HG02759 (cell line): ENCODE measurements at regions not wholly inside any gene's neighbourhood (a gene's known extent, or its start where the extent isn't known, plus 50 kb on each side); places are given as distances from the start of the nearest gene placed in this dataset.
"Not testable (repeated sequence)": the region's sequence is repeated elsewhere in the genome, so short reads cannot be mapped to it uniquely, and the experiment has no call there.

ENCODE experiments used
- ATAC-seq: cut with Tn5 transposase; IDR thresholded peaks from one replicate; pipeline ENCODE4 v1.9.1; 2021; ENCODE audit warnings: mild to moderate bottlenecking, moderate library complexity; ENCODE audit not compliant: unreplicated experiment

GRCh38 chr15:24300804-24301368, 374.7 kb upstream of the NPAP1 start:
- ATAC-seq: not testable (repeated sequence)

- not testable (repeated sequence) for ATAC-seq
Observed at GRCh38 chr15:24301999-24302398, 373.6 kb upstream of the NPAP1 start.

- ATAC-seq: not testable (repeated sequence)
Observed at GRCh38 chr15:24304747-24305146, 370.8 kb upstream of the NPAP1 start.

- ATAC-seq: not testable (repeated sequence)
Observed at GRCh38 chr15:24305643-24306042, 369.9 kb upstream of the NPAP1 start.

GRCh38 chr15:24309700-24310099, 365.9 kb upstream of the NPAP1 start:
- ATAC-seq: not testable (repeated sequence)

GRCh38 chr15:24311692-24312091, 363.9 kb upstream of the NPAP1 start:
- not testable (repeated sequence) for ATAC-seq

- ATAC-seq: not testable (repeated sequence)
Observed at GRCh38 chr15:24316326-24316725, 359.2 kb upstream of the NPAP1 start.

- ATAC-seq: no peak
Observed at GRCh38 chr15:24318981-24319380, 356.6 kb upstream of the NPAP1 start.

GRCh38 chr15:24324096-24324495, 351.5 kb upstream of the NPAP1 start:
- not testable (repeated sequence) for ATAC-seq

GRCh38 chr15:24326513-24326912, 349.1 kb upstream of the NPAP1 start:
- not testable (repeated sequence) for ATAC-seq

GRCh38 chr15:24331964-24332363, 343.6 kb upstream of the NPAP1 start:
- not testable (repeated sequence) for ATAC-seq

- ATAC-seq: not testable (repeated sequence)
Observed at GRCh38 chr15:24341876-24342275, 333.7 kb upstream of the NPAP1 start.

- ATAC-seq: not testable (repeated sequence)
Observed at GRCh38 chr15:24352777-24353176, 322.8 kb upstream of the NPAP1 start.

GRCh38 chr15:24381103-24381502, 294.5 kb upstream of the NPAP1 start:
- not testable (repeated sequence) for ATAC-seq

GRCh38 chr15:24385258-24385657, 290.3 kb upstream of the NPAP1 start:
- not testable (repeated sequence) for ATAC-seq

- ATAC-seq: no peak
Observed at GRCh38 chr15:24394303-24394702, 281.3 kb upstream of the NPAP1 start.

- not testable (repeated sequence) for ATAC-seq
Observed at GRCh38 chr15:24412649-24413048, 262.9 kb upstream of the NPAP1 start.

- not testable (repeated sequence) for ATAC-seq
Observed at GRCh38 chr15:24426286-24427054, 249.1 kb upstream of the NPAP1 start.

GRCh38 chr15:24427055-24427400, 248.5 kb upstream of the NPAP1 start:
- ATAC-seq: not testable (repeated sequence)

GRCh38 chr15:24435075-24435820, 240.3 kb upstream of the NPAP1 start:
- not testable (repeated sequence) for ATAC-seq

- not testable (repeated sequence) for ATAC-seq
Observed at GRCh38 chr15:24437270-24437669, 238.3 kb upstream of the NPAP1 start.

GRCh38 chr15:24437735-24438134, 237.8 kb upstream of the NPAP1 start:
- ATAC-seq: not testable (repeated sequence)
